Esophagus muscularis mucosa (tissue), 4 donors: ENCODE measurements at regions not wholly inside any gene's neighbourhood (a gene's known extent, or its start where the extent isn't known, plus 50 kb on each side); places are given as distances from the start of the nearest gene placed in this dataset.

Experiments
- DNase-seq: peaks from one replicate; pipeline ENCODE4 v3.0.0-alpha.2; 2017; ENCODE audit errors: extremely low spot score
- H3K27ac ChIP-seq, 4 donors: fragments of 200-600 bp; sonication (generic); replicated peaks in 1 of 4; 1 replicate in 3 of 4; 2 replicates in 1 of 4; pipeline ENCODE4 v1.5.1; 2016 to 2019; ENCODE audit warnings: mild to moderate bottlenecking in 1 of 4
- H3K27me3 ChIP-seq, 4 donors: fragments of 200-600 bp; sonication (generic); one replicate each; pipeline versions ENCODE4 v1.5.1 to v1.6.0; 2016 to 2019
- H3K36me3 ChIP-seq, 4 donors: fragments of 200-600 bp; sonication (generic); one replicate each; pipeline ENCODE4 v1.5.1; 2016 to 2019
- H3K4me1 ChIP-seq, 4 donors: fragments of 200-600 bp; sonication (generic); one replicate each; pipeline ENCODE4 v1.5.1; 2016 to 2019
- H3K4me3 ChIP-seq, 4 donors: fragments of 200-600 bp; sonication (generic); 1 replicate in 2 of 4; 2 replicates in 2 of 4; pipeline ENCODE4 v1.5.1; 2016 to 2019; ENCODE audit warnings: mild to moderate bottlenecking in 4 of 4, moderate library complexity in 1 of 4
- H3K9me3 ChIP-seq, 4 donors: fragments of 200-600 bp; sonication (generic); 1 replicate in 3 of 4; 2 replicates in 1 of 4; pipeline ENCODE4 v1.5.1; 2016 to 2019
- EP300 ChIP-seq: sonication (generic); formaldehyde crosslinking; IDR thresholded peaks from one replicate; pipeline ENCODE4 v1.6.1; 2017; ENCODE audit warnings: antibody characterized with exemption
- POLR2A ChIP-seq: fragments of 450-650 bp; IDR thresholded peaks from one replicate; pipeline ENCODE4 v1.6.1; 2017; ENCODE audit warnings: antibody characterized with exemption, moderate library complexity, mild to moderate bottlenecking, low read depth
- POLR2AphosphoS5 ChIP-seq, 2 donors: sonication (generic); formaldehyde crosslinking; IDR thresholded peaks; one replicate each; pipeline ENCODE4 v1.6.1; 2017; ENCODE audit warnings: antibody characterized with exemption in 2 of 2
- WGBS: methylation state at CpG from one replicate; pipeline ENCODE4 v1.1.5; 2018; 5-methylcytosine and 5-hydroxymethylcytosine counted together
- intact Hi-C: fragments of 100-400 bp; cut with DNase I; formaldehyde crosslinking; loops from one replicate; pipeline ENCODE4 v1.15.1; 2023
- TF ChIP-seq, protein P1 (sequence below), 3 experiments: fragments of 200-600 bp in 2 of 3; fragments of 450-650 bp in 1 of 3; sonication (generic) in 2 of 3; IDR thresholded peaks; one replicate each; pipeline ENCODE4 v1.5.1; 2017 to 2019; ENCODE audit warnings: antibody characterized with exemption in 3 of 3, mild to moderate bottlenecking in 2 of 3, moderate library complexity in 1 of 3

DNA sequence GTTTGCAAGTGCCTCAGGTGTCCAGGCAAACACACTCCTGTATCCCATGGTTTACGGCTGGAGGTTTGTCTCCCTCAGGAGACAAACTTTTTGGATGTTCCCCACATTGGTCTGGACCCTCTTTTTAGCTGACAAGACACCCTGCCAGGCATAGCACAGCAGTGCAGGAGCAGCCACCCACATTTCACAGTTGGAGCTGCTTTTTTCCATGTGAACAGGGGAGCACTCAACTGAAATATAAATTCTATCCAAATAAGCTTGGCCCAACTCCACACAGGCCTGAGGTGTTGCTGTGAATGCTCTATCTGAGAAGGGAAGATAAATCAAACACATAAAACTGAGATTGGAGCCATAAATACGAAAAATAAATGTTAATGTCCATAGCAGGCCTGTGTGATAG is 501.3 kb upstream of the IL12A start:
- TF ChIP-seq, protein P1, sequence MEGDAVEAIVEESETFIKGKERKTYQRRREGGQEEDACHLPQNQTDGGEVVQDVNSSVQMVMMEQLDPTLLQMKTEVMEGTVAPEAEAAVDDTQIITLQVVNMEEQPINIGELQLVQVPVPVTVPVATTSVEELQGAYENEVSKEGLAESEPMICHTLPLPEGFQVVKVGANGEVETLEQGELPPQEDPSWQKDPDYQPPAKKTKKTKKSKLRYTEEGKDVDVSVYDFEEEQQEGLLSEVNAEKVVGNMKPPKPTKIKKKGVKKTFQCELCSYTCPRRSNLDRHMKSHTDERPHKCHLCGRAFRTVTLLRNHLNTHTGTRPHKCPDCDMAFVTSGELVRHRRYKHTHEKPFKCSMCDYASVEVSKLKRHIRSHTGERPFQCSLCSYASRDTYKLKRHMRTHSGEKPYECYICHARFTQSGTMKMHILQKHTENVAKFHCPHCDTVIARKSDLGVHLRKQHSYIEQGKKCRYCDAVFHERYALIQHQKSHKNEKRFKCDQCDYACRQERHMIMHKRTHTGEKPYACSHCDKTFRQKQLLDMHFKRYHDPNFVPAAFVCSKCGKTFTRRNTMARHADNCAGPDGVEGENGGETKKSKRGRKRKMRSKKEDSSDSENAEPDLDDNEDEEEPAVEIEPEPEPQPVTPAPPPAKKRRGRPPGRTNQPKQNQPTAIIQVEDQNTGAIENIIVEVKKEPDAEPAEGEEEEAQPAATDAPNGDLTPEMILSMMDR (IDR thresholded peaks at IDR 0.05), result no peak
- TF ChIP-seq POLR2AphosphoS5 (IDR thresholded peaks at IDR 0.05) (no peak), EP300 (no peak)
- Histone ChIP-seq H3K27ac (no peak overlapping the region), H3K4me3 (no peak overlapping the region), H3K4me1 (no peaks in the 10 kb centered on the region), H3K27me3 (no peaks in the 10 kb centered on the region), H3K9me3 (peaks cover 0 to 14% (median 5%) of the 10 kb centered on the region in 4 donors), H3K36me3 (no peaks in the 10 kb centered on the region)
- 41% methylated on average over 2 of the region's 2 CpGs for WGBS
- intact Hi-C loops, result no loop called here
- DNase-seq, result no peak

DNA sequence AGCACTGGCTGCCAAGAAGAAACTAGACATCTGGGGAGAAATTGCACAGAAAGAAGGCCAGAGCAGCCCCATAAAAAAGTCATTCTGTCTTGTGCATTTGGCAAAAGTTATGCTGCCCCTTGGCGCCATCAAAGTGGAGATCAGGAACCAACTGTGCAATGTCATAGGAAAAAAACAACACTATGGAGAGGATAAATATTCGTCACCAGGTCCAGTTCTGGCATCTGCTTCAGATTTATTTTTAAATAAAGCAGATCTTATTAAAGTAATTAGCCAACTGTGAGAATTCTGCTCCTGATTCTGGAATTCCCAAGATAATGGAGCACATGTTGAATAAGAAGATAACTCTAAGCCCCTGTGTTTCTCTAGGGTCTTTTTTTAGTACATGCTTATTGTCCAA is 500.0 kb upstream of the IL12A start:
- no peak for DNase-seq

DNA sequence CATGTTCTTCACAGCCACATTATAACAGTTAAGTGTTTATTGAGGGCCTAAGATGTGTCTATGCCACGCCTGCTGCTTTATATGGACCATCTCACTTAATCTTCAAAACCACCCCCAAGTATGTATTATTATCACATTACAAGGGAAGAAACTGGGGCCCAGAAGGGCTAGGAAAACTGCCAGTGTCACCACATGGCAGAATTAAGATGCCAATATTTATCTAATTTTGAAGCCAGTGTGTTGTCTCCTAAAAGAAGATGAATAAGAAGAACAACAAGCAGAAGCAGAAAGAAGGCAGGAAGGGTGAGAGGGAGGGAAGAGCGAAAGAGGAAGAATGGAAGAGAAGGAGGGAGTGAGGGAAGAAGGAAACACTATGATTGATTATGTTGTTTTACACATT is 491.3 kb upstream of the IL12A start:
- no peak for DNase-seq
- no peaks in the 10 kb centered on the region for H3K4me1 ChIP-seq
- no peaks in the 10 kb centered on the region for H3K27me3 ChIP-seq
- TF ChIP-seq POLR2AphosphoS5 (IDR thresholded peaks at IDR 0.05) (no peak), EP300 (no peak), POLR2A (no peak)
- TF ChIP-seq, protein P1 (IDR thresholded peaks at IDR 0.05), result no peak
- 5% methylated on average over 1 of the region's 2 CpGs for WGBS
- intact Hi-C loops, result no loop called here
- H3K9me3 ChIP-seq, result no peaks in the 10 kb centered on the region
- H3K27ac ChIP-seq, result no peak overlapping the region
- no peaks in the 10 kb centered on the region for H3K36me3 ChIP-seq
- H3K4me3 ChIP-seq, result no peak overlapping the region

More for the DNA sequence above, 500.0 kb upstream of the IL12A start:
- Histone ChIP-seq H3K4me1 (no peaks in the 10 kb centered on the region), H3K27ac (no peak overlapping the region), H3K36me3 (no peaks in the 10 kb centered on the region), H3K27me3 (no peaks in the 10 kb centered on the region), H3K9me3 (peaks cover 0 to 14% (median 5%) of the 10 kb centered on the region in 4 donors), H3K4me3 (no peak overlapping the region)
- intact Hi-C loops, result no loop called here
- WGBS, result 71% methylated on average over 2 of the region's 2 CpGs
- TF ChIP-seq, protein P1 (IDR thresholded peaks at IDR 0.05), result no peak
- TF ChIP-seq EP300 (no peak), POLR2AphosphoS5 (IDR thresholded peaks at IDR 0.05) (no peak), POLR2A (no peak)

DNA sequence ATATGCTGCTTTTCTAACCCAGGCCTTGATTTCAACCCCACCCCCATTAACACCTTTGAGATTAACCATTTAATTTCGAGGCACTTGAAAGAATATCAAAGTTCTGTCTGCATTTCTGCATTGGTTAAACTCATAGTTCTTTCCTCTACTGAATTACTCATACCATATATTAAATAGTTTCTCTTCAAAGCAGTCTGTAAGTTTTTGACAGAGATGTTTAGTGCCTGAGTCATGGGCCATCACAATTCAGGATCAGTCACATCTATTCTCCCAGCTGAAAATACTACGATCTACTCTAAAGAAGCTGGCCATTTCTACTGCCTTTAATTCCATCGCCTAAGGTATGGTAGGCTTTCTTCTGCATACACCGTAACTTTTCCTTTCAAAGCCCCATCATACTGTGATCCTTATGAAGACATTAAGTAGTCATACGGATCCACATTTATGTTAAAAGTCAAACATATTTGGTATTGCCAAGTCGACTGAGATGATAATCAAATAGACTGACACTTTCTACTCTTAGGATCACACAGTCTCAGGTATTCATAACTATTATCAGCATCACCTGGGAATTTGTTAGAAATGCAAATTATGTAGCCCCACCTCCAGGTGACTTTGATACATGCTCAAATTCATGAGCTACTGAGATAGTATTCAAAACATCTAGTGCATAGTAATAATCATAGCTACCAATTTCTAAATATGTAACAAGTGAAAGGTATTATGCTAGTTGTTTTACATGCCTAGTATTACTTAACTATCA is 489.4 kb upstream of the IL12A start:
- Histone ChIP-seq H3K4me3 (no peak overlapping the region), H3K27ac (no peak overlapping the region)

More for the DNA sequence above, 489.4 kb upstream of the IL12A start:
- Histone ChIP-seq H3K27me3 (no peaks in the 10 kb centered on the region), H3K9me3 (no peaks in the 10 kb centered on the region), H3K36me3 (no peaks in the 10 kb centered on the region), H3K4me1 (no peaks in the 10 kb centered on the region)
- DNase-seq, result no peak
- 74% methylated on average over 6 of the region's 6 CpGs for WGBS
- no peak for TF ChIP-seq POLR2AphosphoS5 (IDR thresholded peaks at IDR 0.05)
- no peak for TF ChIP-seq EP300
- no peak for TF ChIP-seq POLR2A
- TF ChIP-seq, protein P1 (IDR thresholded peaks at IDR 0.05), result no peak
- intact Hi-C loops, result no loop called here
